Activated naive CD4-positive, alpha-beta T cell treated with anti-CD3 and anti-CD28 coated beads, Interleukin-2, amount 50 U/mL, for 72 hours (primary cell): ENCODE measurements at regions not wholly inside any gene's neighbourhood (a gene's known extent, or its start where the extent isn't known, plus 50 kb on each side); places are given as distances from the start of the nearest gene placed in this dataset.

Experiments used
- ATAC-seq, 2 donors: fragments of 150-1000 bp; cut with Tn5 transposase; 2 replicates each; pipeline ENCODE4 v1.10.0; 2021; ENCODE audit warnings: mild to moderate bottlenecking in 2 of 2, moderate library complexity in 2 of 2
- DNase-seq, 2 donors: peaks; one replicate each; pipeline ENCODE4 v3.0.0; 2021 to 2022; ENCODE audit warnings: low spot score in 2 of 2
- H3K27ac Mint-ChIP-seq, 2 donors: one replicate each; pipeline ENCODE4 v1.8.0; 2022; ENCODE audit warnings: mild to moderate bottlenecking in 2 of 2, mixed read lengths in 2 of 2
- H3K36me3 Mint-ChIP-seq, 2 donors: one replicate each; pipeline ENCODE4 v1.8.0; 2022; ENCODE audit warnings: mixed read lengths in 2 of 2
- H3K9me3 Mint-ChIP-seq, 2 donors: one replicate each; pipeline ENCODE4 v1.8.0; 2022; ENCODE audit warnings: mixed read lengths in 2 of 2

DNA sequence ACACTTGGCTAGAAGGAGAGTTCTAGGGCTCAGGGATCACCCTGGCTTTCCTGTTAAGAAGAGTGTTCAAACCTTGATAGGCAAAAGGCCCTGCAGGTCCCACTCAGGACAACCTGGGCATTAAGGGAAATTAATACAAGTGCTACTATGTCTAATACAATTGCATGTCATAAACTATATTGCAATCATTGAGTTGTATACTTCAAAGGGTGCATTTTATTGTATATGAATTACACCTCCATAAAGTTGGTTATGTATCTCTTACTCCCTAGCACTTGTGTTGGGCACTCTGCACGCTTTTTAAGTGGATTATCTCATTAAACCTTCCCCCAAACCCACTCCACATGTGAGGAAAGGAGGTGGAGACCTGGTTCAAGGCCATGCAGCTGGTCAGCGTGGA is 172.1 kb upstream of the GLI2 start:
- ATAC-seq = no peak
- H3K27ac Mint-ChIP-seq = no peak overlapping the region
- no peaks in the 10 kb centered on the region for H3K9me3 Mint-ChIP-seq
- DNase-seq = no peak
- no peaks in the 10 kb centered on the region for H3K36me3 Mint-ChIP-seq

DNA sequence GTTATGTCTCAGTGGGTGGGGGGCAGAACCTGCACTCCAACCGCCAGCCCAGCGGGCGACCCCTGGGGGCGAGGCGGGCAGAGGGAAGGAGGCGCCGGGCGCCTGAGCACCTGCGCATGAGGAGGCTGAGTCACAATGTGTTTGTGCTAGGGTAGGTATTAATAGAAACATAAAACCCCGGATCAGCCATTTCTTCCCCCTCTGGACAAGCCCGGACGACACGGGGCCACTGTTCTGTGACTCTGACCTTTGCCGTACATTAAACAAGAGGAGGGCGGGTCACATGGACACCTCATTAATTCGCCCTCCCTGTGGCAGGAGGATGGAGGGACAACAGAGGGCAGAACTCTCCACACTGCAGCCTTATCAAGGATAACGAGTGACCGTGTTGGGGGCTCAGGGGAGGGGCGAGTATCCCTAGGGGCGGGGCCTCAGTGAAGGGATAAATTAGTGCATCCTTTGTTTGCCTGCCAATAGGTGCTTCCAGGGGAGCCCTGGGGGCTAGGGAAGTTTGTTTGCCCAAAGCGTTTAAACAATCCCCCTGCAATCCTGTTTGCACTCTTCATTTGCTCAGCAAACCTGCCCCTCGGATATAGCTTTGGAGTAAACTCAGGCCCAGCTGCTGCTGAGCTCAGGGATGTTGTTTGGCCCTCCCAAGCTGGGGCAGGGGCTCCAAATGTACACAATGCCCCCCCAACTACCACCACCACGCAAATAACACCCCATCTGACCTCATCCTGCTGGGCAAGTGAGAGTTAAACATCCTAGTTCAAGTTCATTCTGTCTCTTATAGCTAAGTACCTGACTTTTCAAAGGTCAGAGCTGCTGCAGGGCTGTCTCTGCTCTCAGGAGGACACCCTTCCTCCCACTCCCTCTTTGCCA is 171.2 kb upstream of the GLI2 start:
- no peaks in the 10 kb centered on the region for H3K36me3 Mint-ChIP-seq
- DNase-seq = no peak
- no peaks in the 10 kb centered on the region for H3K9me3 Mint-ChIP-seq
- ATAC-seq = no peak
- no peak overlapping the region for H3K27ac Mint-ChIP-seq

DNA sequence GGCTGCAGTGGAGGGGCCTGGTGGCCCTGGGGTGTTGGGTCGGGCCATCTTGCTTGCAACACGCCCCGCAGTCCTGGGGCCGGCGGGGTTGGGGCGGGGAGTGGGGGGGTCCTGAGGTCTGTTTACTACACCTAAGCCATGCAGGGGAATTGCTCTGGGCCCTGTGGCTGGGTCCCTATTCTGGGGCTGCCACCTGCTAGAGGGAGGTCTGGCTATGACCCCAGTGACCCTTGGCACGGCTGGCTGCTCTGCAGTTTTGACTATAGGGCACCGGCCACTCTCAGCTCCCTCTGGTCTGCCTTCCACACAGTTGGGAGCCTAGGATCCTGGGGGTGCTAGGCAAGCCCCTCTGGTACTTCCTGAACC is 170.6 kb upstream of the GLI2 start:
- H3K36me3 Mint-ChIP-seq = no peaks in the 10 kb centered on the region
- no peak for ATAC-seq
- no peak overlapping the region for H3K27ac Mint-ChIP-seq
- no peaks in the 10 kb centered on the region for H3K9me3 Mint-ChIP-seq
- no peak for DNase-seq

DNA sequence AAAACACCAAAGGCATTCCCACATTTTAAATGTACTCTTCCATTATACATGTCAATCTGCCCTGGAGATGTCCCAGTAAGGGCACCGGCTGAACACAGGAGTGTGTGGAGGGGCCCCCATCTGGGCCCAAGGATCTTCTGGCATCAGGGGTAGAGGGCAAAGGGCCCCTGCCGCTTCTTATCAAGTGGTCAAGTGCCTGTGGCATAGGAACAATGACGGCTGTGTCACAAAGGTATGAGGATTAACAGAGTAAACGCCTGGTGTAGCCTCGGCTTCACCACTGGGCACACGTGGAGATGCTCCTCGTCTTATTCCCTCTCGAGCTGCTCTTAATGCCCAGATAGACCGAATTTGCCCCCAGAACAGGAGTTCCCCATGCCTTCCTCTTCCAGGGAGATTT is 169.7 kb upstream of the GLI2 start:
- Mint-ChIP-seq H3K27ac (no peak overlapping the region), H3K36me3 (no peaks in the 10 kb centered on the region), H3K9me3 (no peaks in the 10 kb centered on the region)
- no peak for DNase-seq
- no peak for ATAC-seq

DNA sequence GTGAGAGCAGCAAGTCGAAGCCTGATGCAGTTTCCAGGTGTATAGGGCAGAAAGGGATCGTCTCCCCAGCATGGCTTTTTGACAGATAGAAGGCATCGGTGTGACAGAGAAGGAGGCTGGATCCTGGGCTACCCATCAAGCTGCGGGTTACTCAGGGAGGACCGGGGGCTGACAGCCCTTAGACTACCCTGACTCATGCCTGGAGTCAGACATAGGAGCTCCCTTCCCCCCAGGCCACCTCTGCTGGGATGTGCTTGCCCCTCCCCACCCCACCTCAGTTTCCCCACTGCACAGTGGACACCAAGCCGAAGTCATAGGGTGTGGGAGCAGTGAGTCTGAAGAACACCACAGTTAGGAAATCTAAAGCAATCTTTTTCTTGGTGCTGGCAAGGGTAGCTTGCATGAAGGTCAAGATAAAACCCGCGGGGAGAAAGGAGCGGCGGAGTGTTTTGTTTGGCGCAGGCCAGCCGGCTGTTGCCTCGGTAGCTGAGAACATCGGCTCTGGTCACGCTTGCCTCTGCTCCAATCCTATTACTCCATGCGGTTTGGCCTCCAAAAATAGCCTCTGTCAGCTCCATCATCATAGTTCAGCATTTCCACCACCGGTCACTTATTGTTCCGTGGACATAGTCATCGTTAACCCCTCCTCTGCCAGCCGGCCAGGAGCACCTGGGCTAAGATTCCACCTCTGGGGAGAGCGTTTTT is 169.2 kb upstream of the GLI2 start:
- H3K27ac Mint-ChIP-seq = peak overlapping the region in 1 of 2 donors; percentile 3
- ATAC-seq = no peak
- no peaks in the 10 kb centered on the region for H3K36me3 Mint-ChIP-seq

DNA sequence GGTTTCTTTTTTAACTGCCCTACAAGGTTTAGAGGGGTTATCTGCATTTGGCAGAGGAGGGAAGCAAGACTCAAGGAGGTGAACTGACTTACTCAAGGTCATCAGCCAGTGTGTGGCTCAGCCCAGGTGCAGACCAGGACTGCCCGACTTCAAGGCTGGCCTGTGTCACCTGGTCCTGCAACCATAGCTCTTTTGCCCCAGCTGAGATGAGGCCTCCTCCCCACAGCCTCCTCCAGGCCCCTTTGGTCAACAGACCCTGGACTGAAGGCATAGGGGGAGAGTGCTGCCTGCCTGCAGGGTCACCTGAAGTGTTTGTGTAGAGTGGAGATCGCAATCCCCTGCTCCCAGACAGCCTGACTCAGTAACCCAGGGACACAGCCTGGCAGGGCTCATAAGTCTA is 168.5 kb upstream of the GLI2 start:
- Mint-ChIP-seq H3K27ac (no peak overlapping the region), H3K36me3 (no peaks in the 10 kb centered on the region), H3K9me3 (no peaks in the 10 kb centered on the region)
- ATAC-seq (no peak), DNase-seq (no peak)

More for the DNA sequence above, 169.2 kb upstream of the GLI2 start:
- DNase-seq = no peak
- no peaks in the 10 kb centered on the region for H3K9me3 Mint-ChIP-seq

DNA sequence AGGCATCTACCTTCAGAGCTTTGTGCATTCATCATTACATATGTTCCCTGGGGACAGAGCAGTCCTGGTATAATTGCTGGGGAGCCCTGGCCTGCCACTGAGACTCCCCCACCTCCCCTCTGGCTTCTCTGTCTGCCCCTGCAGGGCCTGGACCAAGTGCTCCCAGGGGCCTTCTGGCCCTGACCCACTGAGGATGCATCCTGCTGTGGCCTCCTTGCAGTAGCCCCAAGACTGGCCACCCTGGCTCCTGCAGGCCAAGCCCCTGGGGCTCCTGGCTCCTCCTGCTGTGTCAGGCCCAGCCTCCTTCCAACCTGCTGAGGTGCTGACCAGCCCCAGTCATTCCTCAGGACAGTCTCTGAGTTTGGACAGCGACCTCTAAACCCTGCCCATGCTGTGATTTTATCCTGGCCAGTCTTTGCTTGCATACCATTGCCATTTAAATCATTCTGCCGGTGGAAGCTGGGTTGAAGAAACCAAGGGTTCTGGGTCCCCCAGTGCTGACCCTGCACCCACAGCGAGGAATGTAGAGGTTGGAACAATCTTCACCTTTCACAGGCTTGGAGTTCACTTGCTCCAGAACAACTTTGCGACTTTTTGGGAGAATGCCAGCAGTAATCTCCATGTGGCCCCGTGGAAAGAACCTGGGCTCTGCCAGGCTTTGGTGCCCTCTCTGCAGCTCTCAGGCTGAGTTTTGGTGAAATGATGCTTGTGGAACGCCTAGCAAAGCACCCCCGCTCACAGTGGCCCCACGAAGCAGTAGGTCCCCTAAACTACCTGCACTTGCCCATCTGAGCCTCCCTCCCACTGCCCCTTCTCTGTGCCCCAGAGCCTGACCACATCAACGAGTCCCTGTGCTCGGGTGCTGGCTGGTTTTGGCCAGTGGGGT is 167.3 kb upstream of the GLI2 start:
- Mint-ChIP-seq H3K36me3 (no peaks in the 10 kb centered on the region), H3K9me3 (no peaks in the 10 kb centered on the region), H3K27ac (no peak overlapping the region)
- no peak for ATAC-seq
- no peak for DNase-seq

DNA sequence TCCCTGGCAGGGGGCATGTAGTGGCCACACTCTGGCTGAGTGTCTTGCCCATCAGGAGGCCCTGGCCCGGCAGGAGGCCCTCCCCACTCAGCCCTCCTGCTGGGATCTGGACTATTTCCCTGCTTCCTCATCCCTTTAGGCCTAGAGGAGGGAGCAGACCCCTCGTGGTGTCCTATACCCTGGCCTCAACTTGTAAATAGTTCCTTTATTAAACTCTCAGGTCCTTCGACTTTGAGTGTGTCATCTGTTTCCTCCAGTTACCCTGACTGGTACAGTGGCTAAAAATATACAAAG is 166.7 kb upstream of the GLI2 start:
- Mint-ChIP-seq H3K36me3 (no peaks in the 10 kb centered on the region), H3K9me3 (no peaks in the 10 kb centered on the region), H3K27ac (no peak overlapping the region)
- no peak for DNase-seq
- no peak for ATAC-seq

DNA sequence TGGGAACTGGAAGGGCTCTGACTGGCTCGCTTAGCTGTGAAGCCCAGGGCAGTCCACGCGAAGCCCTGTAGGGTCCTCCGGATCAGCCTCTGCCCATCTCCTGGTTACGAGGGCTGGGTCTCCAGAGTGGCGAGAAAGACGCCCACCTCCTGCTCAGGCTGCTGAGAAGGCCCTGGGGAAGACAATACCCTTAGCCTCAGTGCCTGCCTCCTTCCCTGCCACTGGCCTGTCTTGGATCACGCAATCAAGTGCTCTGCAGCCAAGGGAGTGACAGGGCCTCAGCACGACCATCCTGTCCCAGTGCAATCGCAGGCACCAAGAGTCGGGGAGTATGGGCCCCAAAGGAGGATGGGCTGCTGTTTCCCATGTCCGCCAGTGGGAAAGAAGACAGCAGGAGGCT is 165.7 kb upstream of the GLI2 start:
- ATAC-seq (no peak), DNase-seq (no peak)
- H3K36me3 Mint-ChIP-seq = no peaks in the 10 kb centered on the region
- no peak overlapping the region for H3K27ac Mint-ChIP-seq
- no peaks in the 10 kb centered on the region for H3K9me3 Mint-ChIP-seq

DNA sequence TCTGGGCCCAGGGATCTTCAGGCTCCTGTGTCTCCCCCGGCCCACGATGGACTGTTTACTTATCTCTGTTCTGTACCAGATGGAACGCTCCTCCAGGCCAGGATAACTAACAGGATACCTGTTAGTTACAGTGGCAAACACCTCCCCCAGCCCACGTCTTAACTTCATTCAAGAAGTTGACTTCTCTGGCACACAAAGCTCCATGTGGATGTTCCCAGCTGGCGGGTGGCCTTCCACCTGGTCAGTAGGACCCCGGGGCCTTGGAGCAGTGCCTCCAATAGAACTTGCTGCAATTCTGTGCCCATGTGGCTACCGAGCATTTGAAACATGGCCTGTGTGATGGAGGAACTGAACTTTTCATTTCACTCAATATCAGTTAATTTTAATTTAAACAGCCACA is 165.1 kb upstream of the GLI2 start:
- no peak for ATAC-seq
- Mint-ChIP-seq H3K27ac (no peak overlapping the region), H3K9me3 (no peaks in the 10 kb centered on the region), H3K36me3 (no peaks in the 10 kb centered on the region)
- no peak for DNase-seq

DNA sequence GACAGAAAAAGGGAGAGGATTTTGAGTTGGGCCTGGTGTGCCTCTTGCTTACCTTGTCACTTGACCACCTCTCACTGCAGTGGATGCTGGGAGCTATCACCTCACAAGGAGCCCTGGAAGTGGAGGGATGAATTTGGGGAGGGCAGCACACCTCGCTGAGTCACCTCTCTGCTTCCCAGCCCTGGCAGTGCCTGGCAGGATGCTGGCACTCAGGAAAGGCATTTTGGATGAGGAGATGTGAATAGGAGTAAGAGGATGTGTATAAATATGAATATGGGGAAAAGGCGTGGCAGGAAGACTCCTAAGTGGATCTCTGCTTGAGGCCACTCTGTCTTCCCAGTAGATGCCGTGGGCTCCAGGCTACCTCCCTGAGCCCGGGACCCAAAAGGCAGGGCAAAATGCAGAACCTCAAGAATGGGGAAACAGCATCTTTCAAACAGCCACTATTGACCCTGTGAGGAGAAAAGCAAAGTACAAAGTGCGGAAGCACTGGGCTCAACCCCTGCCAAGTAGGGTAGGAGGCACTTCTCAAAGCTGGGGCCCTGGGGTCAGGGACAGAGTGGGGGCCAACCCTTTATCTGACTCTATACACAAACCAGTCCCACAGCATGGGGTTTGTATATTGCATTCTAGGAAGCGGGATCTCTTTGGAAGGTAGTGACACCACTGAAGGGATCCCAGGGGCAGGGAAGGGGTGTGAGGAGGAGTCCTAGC is 164.5 kb upstream of the GLI2 start:
- DNase-seq (no peak), ATAC-seq (no peak)
- Mint-ChIP-seq H3K27ac (no peak overlapping the region), H3K9me3 (no peaks in the 10 kb centered on the region), H3K36me3 (no peaks in the 10 kb centered on the region)

DNA sequence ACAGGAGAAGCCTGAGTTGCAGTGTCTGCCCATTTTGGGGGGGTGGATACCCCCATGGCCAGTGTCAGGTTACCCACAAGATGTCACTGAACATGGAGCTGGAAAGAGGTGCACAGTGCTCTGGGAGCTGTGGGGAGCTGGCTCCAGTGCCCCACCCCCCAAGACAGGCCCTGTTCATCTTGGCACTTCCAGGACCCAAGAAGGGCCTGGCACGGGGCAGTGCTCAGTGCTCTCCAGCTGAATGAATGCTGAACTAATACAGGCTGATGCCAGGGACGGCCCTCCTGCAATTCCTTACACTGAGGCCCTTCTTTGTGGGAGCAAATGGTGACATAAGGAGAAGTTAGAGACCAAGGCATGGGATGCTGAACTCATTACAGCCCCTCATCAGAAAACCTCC is 163.4 kb upstream of the GLI2 start:
- DNase-seq (no peak), ATAC-seq (no peak)
- Mint-ChIP-seq H3K9me3 (no peaks in the 10 kb centered on the region), H3K36me3 (no peaks in the 10 kb centered on the region), H3K27ac (no peak overlapping the region)

DNA sequence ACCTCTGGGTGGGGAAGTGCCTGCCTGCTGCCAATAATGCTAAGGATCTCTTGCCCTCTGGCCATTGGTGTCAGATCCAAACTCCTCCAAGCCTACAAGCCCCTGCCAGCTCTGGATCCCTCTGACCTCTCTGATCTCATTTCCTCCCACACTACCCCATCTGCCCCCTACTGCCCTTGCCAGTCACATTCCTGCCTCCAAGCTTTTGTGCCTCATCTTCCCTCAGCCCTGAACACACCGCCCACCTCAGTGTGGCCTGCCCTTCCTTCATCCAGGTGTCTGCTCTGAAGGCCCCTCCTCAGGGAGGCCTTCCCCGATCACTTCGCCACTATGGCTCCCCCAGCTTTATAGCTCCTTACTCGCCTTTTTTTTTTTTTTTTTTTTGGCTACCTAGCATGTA is 161.0 kb upstream of the GLI2 start:
- Mint-ChIP-seq H3K9me3 (no peaks in the 10 kb centered on the region), H3K36me3 (no peaks in the 10 kb centered on the region), H3K27ac (no peak overlapping the region)
- ATAC-seq = no peak
- no peak for DNase-seq

DNA sequence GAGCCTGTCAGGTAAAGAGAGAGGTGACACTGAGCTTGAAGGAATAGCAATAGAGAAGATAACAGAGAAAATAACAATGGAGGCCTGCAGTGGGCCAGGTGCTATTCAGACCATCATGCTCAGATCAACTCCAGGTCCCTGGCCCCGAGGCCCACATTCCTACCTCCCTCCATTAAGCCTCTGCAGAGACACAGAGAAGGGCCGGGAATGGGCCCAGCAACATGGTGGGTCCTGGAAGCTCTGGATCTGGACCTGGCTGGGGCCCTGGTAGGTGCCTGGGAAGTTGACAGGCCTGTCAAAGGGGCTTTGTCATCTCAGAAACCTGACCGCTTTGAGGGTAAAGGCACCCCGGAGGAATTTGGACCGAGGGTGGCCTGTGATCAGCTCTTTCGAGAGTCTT is 159.7 kb upstream of the GLI2 start:
- ATAC-seq (no peak), DNase-seq (no peak)
- no peaks in the 10 kb centered on the region for H3K36me3 Mint-ChIP-seq
- no peak overlapping the region for H3K27ac Mint-ChIP-seq
- H3K9me3 Mint-ChIP-seq = no peaks in the 10 kb centered on the region

DNA sequence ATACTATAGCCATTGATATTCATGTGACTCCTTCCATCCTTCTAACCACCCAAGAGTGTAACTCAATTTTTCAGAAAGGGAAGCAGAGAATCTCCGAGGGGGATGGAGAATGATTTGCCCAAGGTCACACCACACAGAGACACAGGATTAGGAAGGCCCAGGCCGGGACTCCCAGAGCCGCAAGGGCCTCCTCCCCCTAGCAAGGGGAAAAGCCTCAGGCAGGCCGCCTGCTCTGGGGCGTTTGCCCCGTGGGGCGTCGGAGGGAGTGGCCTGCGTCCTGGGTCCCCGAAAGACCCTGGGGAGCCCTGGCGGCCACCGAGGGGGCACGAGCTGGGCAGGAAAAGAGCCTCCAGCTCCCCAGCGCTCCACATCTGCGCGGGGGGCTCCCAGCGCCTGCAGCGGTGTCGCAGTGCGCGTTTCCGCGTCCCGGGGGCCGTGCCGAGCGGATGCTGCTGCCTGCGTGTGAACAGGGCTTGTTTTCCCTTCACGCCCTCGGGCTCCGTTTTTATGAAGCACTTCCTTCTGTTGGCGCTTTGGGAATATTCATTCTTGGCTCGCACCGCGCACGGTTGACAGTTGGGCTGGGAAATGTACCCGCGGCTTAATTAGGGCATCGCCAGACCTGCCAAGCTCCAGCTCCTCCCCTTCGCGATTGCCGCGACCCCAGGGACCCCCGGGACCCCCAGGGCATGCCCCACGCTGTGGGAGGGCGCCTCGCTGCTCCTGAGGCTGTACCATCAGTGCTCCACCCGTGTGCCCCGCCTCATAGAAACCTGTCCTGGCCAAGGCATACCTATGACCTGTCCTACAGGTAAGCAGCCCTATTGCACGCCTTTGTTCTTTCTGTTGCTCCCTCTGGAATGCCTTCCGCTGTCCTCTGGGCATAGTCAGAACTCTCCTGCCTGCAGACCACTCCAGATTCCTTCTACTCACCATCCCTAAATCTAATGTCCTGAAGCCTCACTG is 158.9 kb upstream of the GLI2 start:
- no peak for DNase-seq
- ATAC-seq = no peak

DNA sequence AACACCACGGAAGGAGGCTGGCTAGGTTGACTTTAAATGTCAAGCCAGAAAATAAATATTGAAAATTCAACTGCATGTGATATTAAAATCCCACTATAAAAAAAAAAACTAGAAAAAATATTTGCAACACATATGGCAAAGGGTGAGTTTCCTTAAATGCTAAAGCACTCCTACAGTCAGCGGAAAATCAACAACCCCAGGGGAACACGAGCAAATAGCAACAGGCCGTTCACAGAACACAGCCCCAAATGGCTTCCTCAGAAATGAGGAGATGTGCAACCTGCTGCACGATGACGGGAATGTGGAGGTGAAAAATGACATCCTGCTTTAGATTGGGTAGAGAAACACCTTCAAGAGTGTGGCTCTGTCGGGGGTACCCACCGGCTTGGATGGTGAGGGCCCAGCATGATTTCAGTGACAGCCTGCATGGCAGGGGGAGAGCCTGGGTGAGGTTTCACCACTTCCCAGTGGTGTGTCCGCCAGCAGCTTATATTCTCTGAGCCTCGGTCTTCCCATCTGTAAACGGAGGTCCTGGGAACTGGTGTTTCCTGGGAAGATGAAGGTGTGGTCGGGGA is 157.9 kb upstream of the GLI2 start:
- no peaks in the 10 kb centered on the region for H3K36me3 Mint-ChIP-seq
- no peak for DNase-seq
- ATAC-seq = no peak
- H3K9me3 Mint-ChIP-seq = no peaks in the 10 kb centered on the region
- no peak overlapping the region for H3K27ac Mint-ChIP-seq

More for the DNA sequence above, 158.9 kb upstream of the GLI2 start:
- Mint-ChIP-seq H3K9me3 (no peaks in the 10 kb centered on the region), H3K27ac (no peak overlapping the region), H3K36me3 (no peaks in the 10 kb centered on the region)
